ENCODE measurements at regions not wholly inside any gene's neighbourhood (a gene's known extent, or its start where the extent isn't known, plus 50 kb on each side); places are given as distances from the start of the nearest gene placed in this dataset.

DNA sequence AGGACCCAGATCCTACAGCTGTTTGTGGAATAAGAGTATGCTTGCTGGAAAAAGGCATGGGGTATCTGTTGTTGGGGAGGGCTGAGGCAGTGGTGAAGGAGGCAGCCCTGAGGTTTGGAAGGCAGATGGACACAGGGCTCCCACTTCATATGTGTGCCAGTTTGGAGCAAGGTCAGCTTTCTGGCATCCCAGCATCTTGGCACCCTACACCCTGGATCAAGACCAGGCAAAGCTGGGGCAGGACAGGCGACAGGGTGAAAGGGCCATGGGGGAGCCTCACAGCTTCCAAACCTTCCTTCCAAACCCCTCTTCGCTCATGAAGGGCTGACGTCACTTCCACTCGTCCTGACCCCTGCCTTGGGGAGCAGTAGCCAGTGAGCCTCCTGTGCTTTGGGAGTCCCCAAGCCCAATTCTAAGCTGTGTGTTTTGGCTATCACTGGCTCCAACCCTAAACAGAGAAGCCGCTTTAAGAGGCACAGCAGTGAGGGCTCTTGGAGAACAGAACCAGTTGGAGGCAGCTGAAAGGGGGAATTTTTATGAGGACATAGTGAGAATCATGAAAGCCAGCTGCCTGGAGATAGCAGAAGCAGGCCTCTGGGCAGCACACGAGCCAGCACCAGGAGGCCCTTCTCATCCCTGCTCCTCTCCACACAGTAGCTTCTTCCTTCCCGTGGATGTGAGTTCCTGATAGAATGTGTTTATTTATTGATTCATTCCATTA, 448.6 kb upstream of the CDH4 start:
- no peak for TF ChIP-seq POLR2A (IDR thresholded peaks at IDR 0.05)
- TF ChIP-seq, protein P1, sequence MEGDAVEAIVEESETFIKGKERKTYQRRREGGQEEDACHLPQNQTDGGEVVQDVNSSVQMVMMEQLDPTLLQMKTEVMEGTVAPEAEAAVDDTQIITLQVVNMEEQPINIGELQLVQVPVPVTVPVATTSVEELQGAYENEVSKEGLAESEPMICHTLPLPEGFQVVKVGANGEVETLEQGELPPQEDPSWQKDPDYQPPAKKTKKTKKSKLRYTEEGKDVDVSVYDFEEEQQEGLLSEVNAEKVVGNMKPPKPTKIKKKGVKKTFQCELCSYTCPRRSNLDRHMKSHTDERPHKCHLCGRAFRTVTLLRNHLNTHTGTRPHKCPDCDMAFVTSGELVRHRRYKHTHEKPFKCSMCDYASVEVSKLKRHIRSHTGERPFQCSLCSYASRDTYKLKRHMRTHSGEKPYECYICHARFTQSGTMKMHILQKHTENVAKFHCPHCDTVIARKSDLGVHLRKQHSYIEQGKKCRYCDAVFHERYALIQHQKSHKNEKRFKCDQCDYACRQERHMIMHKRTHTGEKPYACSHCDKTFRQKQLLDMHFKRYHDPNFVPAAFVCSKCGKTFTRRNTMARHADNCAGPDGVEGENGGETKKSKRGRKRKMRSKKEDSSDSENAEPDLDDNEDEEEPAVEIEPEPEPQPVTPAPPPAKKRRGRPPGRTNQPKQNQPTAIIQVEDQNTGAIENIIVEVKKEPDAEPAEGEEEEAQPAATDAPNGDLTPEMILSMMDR (IDR thresholded peaks at IDR 0.05) = no peak
- intact Hi-C loops (cut with DNase I; ENCODE audit: low total_unique reads) = no loop called here
- DNase-seq (ENCODE audit: low spot score in 2 of 2) = no peak
- H3K4me3 ChIP-seq (ENCODE audit: low read depth, poor library complexity, severe bottlenecking) = no peak overlapping the region
- WGBS, 2 donors = 76 to 78% methylated on average over 7 of the region's 7 CpGs

DNA sequence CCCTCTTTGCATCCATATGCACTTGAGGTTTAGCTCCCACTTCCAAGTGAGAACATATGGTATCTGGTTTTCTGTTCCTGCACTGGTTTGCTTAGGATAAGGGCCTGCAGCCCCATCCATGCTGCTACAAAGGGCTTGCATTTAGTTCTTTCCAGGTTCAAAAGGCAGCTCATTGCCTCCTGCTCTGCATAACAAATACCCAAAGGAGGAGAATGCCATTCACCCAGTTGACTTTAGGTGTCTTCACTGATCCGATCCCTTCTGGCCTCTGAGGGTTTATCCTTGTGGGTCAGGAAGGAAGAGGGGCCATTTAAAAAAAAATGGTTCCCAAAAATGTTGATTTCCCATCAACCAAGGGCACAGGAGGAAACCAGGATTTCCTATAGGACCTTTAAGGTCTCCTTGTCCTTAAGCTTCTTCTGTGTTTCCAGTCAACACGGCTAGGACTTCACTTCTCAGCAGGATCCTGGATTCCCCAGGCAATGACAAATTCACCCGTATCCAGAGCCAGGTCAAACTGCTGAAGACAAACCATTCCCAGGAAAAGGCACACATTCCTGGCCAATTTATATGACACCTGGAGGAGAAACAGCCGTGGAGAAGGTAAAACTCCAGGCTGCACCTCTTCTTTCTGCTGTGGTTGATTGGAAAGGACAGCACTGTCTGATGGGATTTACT, 447.7 kb upstream of the CDH4 start:
- WGBS, 2 donors = 62 to 67% methylated on average over 4 of the region's 4 CpGs
- no peak for TF ChIP-seq POLR2A (IDR thresholded peaks at IDR 0.05)
- TF ChIP-seq, protein P1 (IDR thresholded peaks at IDR 0.05) = no peak
- intact Hi-C loops (cut with DNase I; ENCODE audit: low total_unique reads) = no loop called here
- DNase-seq (ENCODE audit: low spot score in 2 of 2) = no peak
- no peak overlapping the region for H3K4me3 ChIP-seq (ENCODE audit: low read depth, poor library complexity, severe bottlenecking)

DNA sequence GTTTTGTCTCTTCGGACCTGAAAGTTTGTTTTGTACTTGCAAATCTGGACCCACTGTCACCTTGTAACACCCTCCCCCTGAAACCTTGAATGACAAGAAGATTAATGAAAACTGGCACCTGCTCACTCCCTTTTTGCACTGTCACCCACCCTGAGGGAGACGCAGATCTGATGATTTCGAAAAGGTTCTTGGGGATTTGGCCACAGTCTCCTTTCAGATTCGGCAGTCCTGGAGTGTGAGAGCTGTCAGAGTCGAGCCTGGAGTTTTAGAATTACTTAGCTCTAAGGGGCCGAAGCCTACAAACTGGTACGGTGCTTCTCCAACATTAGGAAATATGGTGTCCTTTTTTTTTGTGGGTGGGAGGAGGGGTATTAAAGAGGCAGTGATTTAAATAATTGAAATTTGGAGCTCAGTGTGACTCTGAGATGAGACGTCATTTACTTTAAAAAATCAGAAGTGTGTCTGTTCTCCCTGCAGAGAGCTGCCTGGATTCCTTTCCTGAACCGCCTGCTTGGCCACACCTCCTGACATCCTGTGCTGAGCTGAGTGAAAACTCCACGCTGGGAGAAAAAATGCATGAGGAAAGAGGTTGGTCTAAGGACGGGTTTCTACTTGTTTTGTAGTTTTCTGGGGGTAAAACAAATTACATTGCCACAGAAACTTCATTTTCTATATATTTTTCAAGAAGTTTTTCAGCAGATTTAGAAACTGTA, 447.0 kb upstream of the CDH4 start:
- no peak for TF ChIP-seq POLR2A (IDR thresholded peaks at IDR 0.05)
- TF ChIP-seq, protein P1 (IDR thresholded peaks at IDR 0.05) = no peak
- H3K4me3 ChIP-seq (ENCODE audit: low read depth, poor library complexity, severe bottlenecking) = no peak overlapping the region
- intact Hi-C loops (cut with DNase I; ENCODE audit: low total_unique reads) = no loop called here

DNA sequence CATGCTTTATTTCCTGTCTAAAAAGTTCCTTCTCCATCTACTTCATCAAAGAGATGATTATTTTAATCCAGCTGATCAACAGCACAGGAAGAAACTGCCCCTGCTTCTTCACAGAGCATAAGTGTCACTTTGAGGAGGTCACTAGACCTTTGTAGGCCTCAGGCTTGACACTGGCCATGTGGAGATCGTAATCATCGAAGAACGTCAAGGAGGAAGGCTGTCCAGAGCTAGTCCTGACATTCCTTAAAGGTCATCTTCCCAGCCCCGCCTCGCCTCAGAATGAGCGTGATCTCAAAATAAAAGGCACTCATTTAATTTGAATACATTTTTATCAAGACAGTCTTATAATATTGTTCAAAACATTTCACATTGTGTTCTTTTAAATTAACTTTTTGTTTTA, 445.7 kb upstream of the CDH4 start:
- DNase-seq (ENCODE audit: low spot score in 2 of 2) = no peak
- TF ChIP-seq POLR2A (IDR thresholded peaks at IDR 0.05) = no peak
- TF ChIP-seq, protein P1 (IDR thresholded peaks at IDR 0.05) = no peak
- WGBS, 2 donors = 79 to 87% methylated on average over 6 of the region's 6 CpGs

More for the DNA sequence above, 447.0 kb upstream of the CDH4 start:
- WGBS, 2 donors = 19% methylated on average over 11 of the region's 11 CpGs
- no peak for DNase-seq (ENCODE audit: low spot score in 2 of 2)

DNA sequence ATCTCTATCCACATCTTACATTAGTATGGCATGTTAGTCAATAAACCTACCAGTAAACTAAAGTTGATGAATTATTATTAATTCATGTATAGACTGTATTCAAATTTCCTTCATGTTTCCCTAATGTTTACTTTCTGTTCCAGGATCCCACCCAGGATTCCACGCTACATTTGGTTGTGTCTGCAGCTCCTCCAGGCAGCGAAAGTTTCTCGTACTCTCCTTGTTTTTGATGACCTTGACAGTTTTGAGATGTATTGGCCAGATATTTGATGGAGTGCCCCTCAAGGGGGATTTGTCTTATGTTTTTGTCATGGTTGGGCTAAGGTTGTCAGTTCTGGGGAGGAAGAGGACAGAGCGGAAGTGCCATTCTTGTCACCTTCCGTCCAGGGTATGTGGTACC, 445.2 kb upstream of the CDH4 start:
- intact Hi-C loops (cut with DNase I; ENCODE audit: low total_unique reads) = no loop called here
- TF ChIP-seq POLR2A (IDR thresholded peaks at IDR 0.05) = no peak
- TF ChIP-seq, protein P1 (IDR thresholded peaks at IDR 0.05) = no peak
- no peak overlapping the region for H3K4me3 ChIP-seq (ENCODE audit: low read depth, poor library complexity, severe bottlenecking)
- WGBS, 2 donors = 95 to 97% methylated on average over 5 of the region's 5 CpGs
- no peak for DNase-seq (ENCODE audit: low spot score in 2 of 2)

More for the DNA sequence above, 445.7 kb upstream of the CDH4 start:
- intact Hi-C loops (cut with DNase I; ENCODE audit: low total_unique reads) = no loop called here
- H3K4me3 ChIP-seq (ENCODE audit: low read depth, poor library complexity, severe bottlenecking) = no peak overlapping the region

Data from lower leg skin (tissue), 4 donors.